CD4-positive, alpha-beta T cell (primary cell): ENCODE measurements at regions not wholly inside any gene's neighbourhood (a gene's known extent, or its start where the extent isn't known, plus 50 kb on each side); places are given as distances from the start of the nearest gene placed in this dataset.

Source experiments
- ATAC-seq: fragments of 200-7000 bp; cut with Tn5 transposase; one replicate; pipeline ENCODE4 v1.10.0; 2022; ENCODE audit warnings: mild to moderate bottlenecking; ENCODE audit not compliant: poor library complexity
- CTCF ChIA-PET: fragments of 350-600 bp; sonication (Branson Sonifier 250); formaldehyde crosslinking; loops from one replicate; lab custom pipeline; 2021; ENCODE audit warnings: antibody characterized with exemption, inconsistent platforms; lab: Charles Lee
- POLR2A ChIA-PET: fragments of 350-600 bp; sonication (Branson Sonifier 250); formaldehyde crosslinking; loops from one replicate; lab custom pipeline; 2021; ENCODE audit warnings: antibody characterized with exemption, inconsistent platforms; lab: Charles Lee
- DNase-seq, 14 experiments: peaks; one replicate each; pipeline ENCODE4 v3.0.0-alpha.2; 2013 to 2020; ENCODE audit warnings: mixed read lengths in 2 of 14
- H3K27ac ChIP-seq, 2 donors: one replicate each; pipeline versions ENCODE4 v1.5.1 to v1.7.0; 2013; ENCODE audit warnings: low read length in 2 of 2, low read depth in 1 of 2, mild to moderate bottlenecking in 1 of 2
- H3K27me3 ChIP-seq, 2 experiments: 1 replicate in 1 of 2; 2 replicates in 1 of 2; pipeline versions ENCODE4 v1.6.1 to v1.7.0; 2013; ENCODE audit warnings: low read length in 2 of 2, control low read depth in 1 of 2, mild to moderate bottlenecking in 1 of 2, moderate library complexity in 1 of 2; ENCODE audit not compliant: insufficient read depth in 2 of 2, control insufficient read depth in 1 of 2
- H3K36me3 ChIP-seq: one replicate; pipeline ENCODE4 v1.6.1; 2013; ENCODE audit warnings: low read length, control low read depth; ENCODE audit not compliant: insufficient read depth
- H3K4me1 ChIP-seq: one replicate; pipeline ENCODE4 v1.6.1; 2013; ENCODE audit warnings: low read length, control low read depth; ENCODE audit not compliant: insufficient read depth
- H3K4me3 ChIP-seq: one replicate; pipeline ENCODE4 v1.5.1; 2013; ENCODE audit warnings: mild to moderate bottlenecking, low read length, moderate library complexity
- H3K9me3 ChIP-seq, 2 experiments: 1 replicate in 1 of 2; 2 replicates in 1 of 2; pipeline versions ENCODE4 v1.6.1 to v1.7.0; 2013; ENCODE audit warnings: low read length in 2 of 2, mild to moderate bottlenecking in 2 of 2, control low read depth in 1 of 2, moderate library complexity in 1 of 2; ENCODE audit not compliant: control insufficient read depth in 1 of 2, insufficient read depth in 1 of 2
- H3K27ac Mint-ChIP-seq: one replicate; pipeline ENCODE4 v1.8.0; 2020; ENCODE audit warnings: mixed read lengths
- H3K27me3 Mint-ChIP-seq: one replicate; pipeline ENCODE4 v1.8.0; 2021; ENCODE audit warnings: mixed read lengths
- H3K36me3 Mint-ChIP-seq: one replicate; pipeline ENCODE4 v1.8.0; 2021; ENCODE audit warnings: low read depth, mixed read lengths
- H3K4me1 Mint-ChIP-seq: one replicate; pipeline ENCODE4 v1.8.0; 2021; ENCODE audit warnings: low read depth, mixed read lengths
- H3K4me3 Mint-ChIP-seq: one replicate; pipeline ENCODE4 v1.8.0; 2020; ENCODE audit warnings: mild to moderate bottlenecking, mixed read lengths
- H3K9me3 Mint-ChIP-seq: one replicate; pipeline ENCODE4 v1.8.0; 2020; ENCODE audit warnings: mixed read lengths
- CTCF ChIP-seq: fragments of 200-600 bp; IDR thresholded peaks from one replicate; pipeline ENCODE4 v1.8.0; 2022; ENCODE audit warnings: antibody characterized with exemption, mild to moderate bottlenecking
- intact Hi-C, 2 experiments: fragments of 100-400 bp; cut with DNase I in 1 of 2; cut with micrococcal nuclease in 1 of 2; formaldehyde crosslinking; loops; one replicate each; pipeline versions ENCODE4 v1.15.1 to v1.9.0; 2023 to 2025; cut with DNase I, micrococcal nuclease

DNA sequence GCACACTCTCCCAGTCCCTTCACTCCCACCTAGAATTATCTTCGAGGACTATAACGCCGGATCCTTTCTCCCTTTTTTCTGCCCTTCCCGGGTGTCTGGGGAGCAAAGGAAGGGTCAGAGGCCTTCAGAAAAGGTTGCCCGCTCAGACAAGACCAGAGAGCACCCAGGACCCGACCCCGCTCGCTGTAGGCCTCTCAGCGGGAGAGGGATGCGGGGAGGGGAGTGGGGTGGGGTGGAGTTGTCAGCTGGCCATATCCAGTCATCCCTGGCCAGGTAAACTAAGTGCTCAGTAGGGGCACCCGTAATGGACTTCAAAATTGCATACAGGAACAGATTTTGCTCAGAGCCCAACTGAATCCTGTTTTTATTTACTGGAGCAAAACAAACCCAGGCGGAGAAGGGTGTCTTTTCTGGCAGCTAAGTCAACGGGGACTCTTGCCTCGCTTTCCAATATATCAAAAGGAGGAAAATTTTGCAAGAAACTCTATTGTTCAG lies 65.0 kb downstream of the NOL4 start:
- ChIA-PET POLR2A (no interaction called here), CTCF (no interaction called here)
- Histone ChIP-seq H3K4me1 (no peaks in the 10 kb centered on the region), H3K27me3 (peaks cover 2 to 7% of the 10 kb centered on the region in 2 experiments), H3K36me3 (no peaks in the 10 kb centered on the region), H3K9me3 (peaks cover 0 to 12% of the 10 kb centered on the region in 2 experiments), H3K4me3 (no peak overlapping the region), H3K27ac (no peak overlapping the region)
- intact Hi-C loops: no loop called here
- Mint-ChIP-seq H3K9me3 (no peaks in the 10 kb centered on the region), H3K36me3 (no peaks in the 10 kb centered on the region), H3K27me3 (peaks cover 23% of the 10 kb centered on the region), H3K4me3 (no peak overlapping the region), H3K4me1 (no peaks in the 10 kb centered on the region), H3K27ac (no peak overlapping the region)
- TF ChIP-seq CTCF: no peak
- DNase-seq (no peak), ATAC-seq (no peak)

DNA sequence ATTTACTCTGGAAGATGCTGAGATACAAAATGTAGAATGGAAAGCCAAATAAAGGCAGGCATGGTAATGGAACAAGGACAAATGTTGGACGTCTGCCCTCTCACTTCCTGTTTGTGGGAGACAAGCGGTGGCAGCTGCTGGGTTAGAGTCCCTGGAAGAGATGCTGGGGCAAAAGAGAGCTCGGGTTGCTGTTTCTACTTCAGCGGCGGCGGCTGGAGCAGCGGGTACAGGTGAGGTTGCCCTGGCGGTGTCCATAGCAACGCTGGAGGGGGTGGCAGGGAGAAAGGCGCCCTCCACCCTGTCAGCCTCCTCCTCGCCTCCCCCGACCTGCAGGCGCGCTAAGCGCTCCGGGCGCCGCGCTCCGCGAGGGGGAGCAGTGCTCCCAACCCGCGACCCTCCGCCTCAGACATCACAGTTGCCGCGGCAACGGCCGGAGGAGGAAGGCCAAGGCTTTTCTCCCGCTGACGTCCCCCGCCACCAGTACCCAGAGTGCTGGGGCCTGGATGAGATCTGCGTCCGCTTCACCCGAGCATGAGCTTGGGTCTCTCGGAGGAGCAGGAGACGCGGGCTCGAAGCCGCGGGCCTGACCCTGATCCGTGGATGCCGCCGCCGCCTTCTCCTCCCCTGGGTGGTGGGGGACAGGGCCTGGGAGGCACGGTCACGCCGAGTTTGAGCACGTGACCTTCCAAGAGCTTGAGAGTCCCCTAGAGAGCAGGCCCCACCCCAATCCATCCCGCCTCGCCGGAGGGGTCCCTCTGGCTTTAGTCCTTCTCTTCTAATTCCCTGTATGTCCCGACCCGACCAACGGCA lies 65.6 kb downstream of the NOL4 start:
- H3K27me3 ChIP-seq: peaks cover 2 to 7% of the 10 kb centered on the region in 2 experiments
- no peaks in the 10 kb centered on the region for H3K4me1 Mint-ChIP-seq
- no peak overlapping the region for H3K27ac ChIP-seq
- peaks cover 0 to 12% of the 10 kb centered on the region in 2 experiments for H3K9me3 ChIP-seq
- no peak for ATAC-seq
- H3K4me3 ChIP-seq: no peak overlapping the region
- peaks cover 23% of the 10 kb centered on the region for H3K27me3 Mint-ChIP-seq
- H3K36me3 Mint-ChIP-seq: no peaks in the 10 kb centered on the region
- H3K36me3 ChIP-seq: no peaks in the 10 kb centered on the region
- intact Hi-C loops: no loop called here
- H3K4me3 Mint-ChIP-seq: no peak overlapping the region
- no peaks in the 10 kb centered on the region for H3K9me3 Mint-ChIP-seq
- TF ChIP-seq CTCF: no peak
- ChIA-PET POLR2A (no interaction called here), CTCF (no interaction called here)
- no peak overlapping the region for H3K27ac Mint-ChIP-seq
- peak in 1 of 14 experiments; percentile 2 for DNase-seq
- H3K4me1 ChIP-seq: no peaks in the 10 kb centered on the region

GRCh38 chr18:34153711-34154110 lies 71.0 kb downstream of the NOL4 start:
- ATAC-seq (no peak), DNase-seq (no peak)
- peaks cover 14% of the 10 kb centered on the region for H3K27me3 Mint-ChIP-seq
- no peak overlapping the region for H3K4me3 ChIP-seq
- no peak overlapping the region for H3K27ac Mint-ChIP-seq
- H3K4me1 Mint-ChIP-seq: peaks cover 7% of the 10 kb centered on the region
- no peak overlapping the region for H3K27ac ChIP-seq
- TF ChIP-seq CTCF: no peak
- no peaks in the 10 kb centered on the region for H3K4me1 ChIP-seq
- POLR2A ChIA-PET: no interaction called here
- CTCF ChIA-PET: no interaction called here
- H3K27me3 ChIP-seq: no peaks in the 10 kb centered on the region
- no peaks in the 10 kb centered on the region for H3K36me3 Mint-ChIP-seq
- H3K4me3 Mint-ChIP-seq: no peak overlapping the region
- peaks cover 0 to under 1% of the 10 kb centered on the region in 2 experiments for H3K9me3 ChIP-seq
- intact Hi-C loops: no loop called here
- no peaks in the 10 kb centered on the region for H3K9me3 Mint-ChIP-seq
- no peaks in the 10 kb centered on the region for H3K36me3 ChIP-seq
